GM23248 (cell line): ENCODE measurements at regions not wholly inside any gene's neighbourhood (a gene's known extent, or its start where the extent isn't known, plus 50 kb on each side); places are given as distances from the start of the nearest gene placed in this dataset.

Experiments used
- DNase-seq: peaks from one replicate; pipeline ENCODE4 v3.0.0-alpha.2; 2015
- H2AFZ ChIP-seq: fragments of 200-600 bp; sonication (generic); 2 replicates; pipeline ENCODE4 v1.6.1; 2016; ENCODE audit warnings: antibody characterized with exemption
- H3F3A ChIP-seq: fragments of 200-600 bp; sonication (generic); 2 replicates; pipeline ENCODE4 v1.6.1; 2016; ENCODE audit warnings: mild to moderate bottlenecking, antibody characterized with exemption, mixed run types; ENCODE audit not compliant: insufficient read depth
- H3K27ac ChIP-seq: fragments of 200-600 bp; sonication (generic); 2 replicates; pipeline ENCODE4 v1.5.1; 2016; ENCODE audit warnings: mild to moderate bottlenecking
- H3K27me3 ChIP-seq: fragments of 200-600 bp; sonication (generic); replicated peaks from 2 replicates; pipeline ENCODE4 v1.6.1; 2016; ENCODE audit warnings: mild to moderate bottlenecking; ENCODE audit not compliant: insufficient read depth
- H3K36me3 ChIP-seq: fragments of 200-600 bp; sonication (generic); 2 replicates; pipeline ENCODE4 v1.6.1; 2016; ENCODE audit warnings: low read depth, mild to moderate bottlenecking
- H3K4me1 ChIP-seq: fragments of 200-600 bp; sonication (generic); 2 replicates; pipeline ENCODE4 v1.6.1; 2016; ENCODE audit warnings: mild to moderate bottlenecking; ENCODE audit not compliant: insufficient read depth
- H3K4me2 ChIP-seq: fragments of 200-600 bp; sonication (generic); one replicate; pipeline ENCODE4 v1.6.1; 2016; ENCODE audit warnings: mild to moderate bottlenecking; ENCODE audit not compliant: unreplicated experiment
- H3K4me3 ChIP-seq: fragments of 200-600 bp; sonication (generic); 2 replicates; pipeline ENCODE4 v1.5.1; 2016; ENCODE audit warnings: mild to moderate bottlenecking
- H3K79me2 ChIP-seq: fragments of 200-600 bp; sonication (generic); 2 replicates; pipeline ENCODE4 v1.6.1; 2016; ENCODE audit warnings: mild to moderate bottlenecking; ENCODE audit not compliant: insufficient read depth
- H3K9ac ChIP-seq: fragments of 200-600 bp; sonication (generic); 2 replicates; pipeline ENCODE4 v1.6.1; 2016; ENCODE audit warnings: mild to moderate bottlenecking
- H3K9me2 ChIP-seq: fragments of 200-600 bp; sonication (generic); 2 replicates; pipeline ENCODE4 v1.6.1; 2016; ENCODE audit warnings: mixed run types, mild to moderate bottlenecking, moderate library complexity; ENCODE audit not compliant: insufficient read depth
- H3K9me3 ChIP-seq: fragments of 200-600 bp; sonication (generic); one replicate; pipeline ENCODE4 v1.6.1; 2017; ENCODE audit warnings: low read depth
- H4K20me1 ChIP-seq: fragments of 200-600 bp; sonication (generic); 2 replicates; pipeline ENCODE4 v1.6.0; 2016; ENCODE audit not compliant: insufficient read depth
- EZH2 ChIP-seq: fragments of 200-600 bp; sonication (generic); IDR thresholded peaks from 2 replicates; pipeline ENCODE4 v1.6.1; 2018; ENCODE audit warnings: antibody characterized with exemption, mild to moderate bottlenecking; ENCODE audit not compliant: insufficient read depth, poor library complexity, severe bottlenecking
- EZH2phosphoT487 ChIP-seq: fragments of 200-600 bp; sonication (generic); IDR thresholded peaks from 2 replicates; pipeline ENCODE4 v1.6.1; 2018; ENCODE audit warnings: antibody characterized with exemption, moderate library complexity, mild to moderate bottlenecking, low read depth; ENCODE audit not compliant: insufficient read depth
- WGBS, 2 experiments: methylation state at CpG; one replicate each; pipeline ENCODE4 v1.1.6; 2015 to 2017; ENCODE audit warnings: low lambda C conversion rate in 2 of 2, low coverage in 1 of 2; ENCODE audit errors: missing lambda C conversion rate in 2 of 2; 5-methylcytosine and 5-hydroxymethylcytosine counted together
- in situ Hi-C: fragments of 300-500 bp; cut with MboI; formaldehyde crosslinking; loops from 2 replicates; pipeline ENCODE4 v1.15.0; 2020

- Histone ChIP-seq H3K4me1 (no peaks in the 10 kb centered on the region), H3K9ac (no peak overlapping the region), H3K79me2 (no peaks in the 10 kb centered on the region), H3K4me2 (no peak overlapping the region), H3K4me3 (no peak overlapping the region), H3F3A (no peaks in the 10 kb centered on the region), H4K20me1 (no peaks in the 10 kb centered on the region), H3K27me3 (peaks cover 21% of the 10 kb centered on the region), H3K27ac (no peak overlapping the region), H3K9me2 (no peaks in the 10 kb centered on the region), H2AFZ (no peak overlapping the region), H3K36me3 (no peaks in the 10 kb centered on the region), H3K9me3 (no peaks in the 10 kb centered on the region)
- TF ChIP-seq EZH2phosphoT487 (no peak), EZH2 (no peak)
- WGBS, 2 experiments, result 38 to 76% methylated on average over 1 of the region's 1 CpG
- in situ Hi-C loops, result no loop called here
- no peak for DNase-seq
These were observed 96.5 kb upstream of the LHX1 start for GRCh38 chr17:36840796-36841195.

GRCh38 chr17:36842231-36842819 is 95.0 kb upstream of the LHX1 start:
- no peak for TF ChIP-seq EZH2
- no peak for TF ChIP-seq EZH2phosphoT487
- Histone ChIP-seq H3K36me3 (no peaks in the 10 kb centered on the region), H3K4me3 (no peak overlapping the region), H3K9ac (no peak overlapping the region), H3F3A (no peaks in the 10 kb centered on the region), H3K9me2 (no peaks in the 10 kb centered on the region), H3K4me2 (no peak overlapping the region), H3K79me2 (no peaks in the 10 kb centered on the region), H3K27me3 (peaks cover 21% of the 10 kb centered on the region), H2AFZ (no peak overlapping the region), H3K27ac (no peak overlapping the region), H4K20me1 (no peaks in the 10 kb centered on the region), H3K9me3 (no peaks in the 10 kb centered on the region), H3K4me1 (no peaks in the 10 kb centered on the region)
- in situ Hi-C loops, result no loop called here
- DNase-seq, result no peak
- 6 to 8% methylated on average over 6 of the region's 6 CpGs for WGBS, 2 experiments

- in situ Hi-C loops, result no loop called here
- no peak overlapping the region for H3K9ac ChIP-seq
These were observed 94.2 kb upstream of the LHX1 start for GRCh38 chr17:36842963-36843558.

GRCh38 chr17:36844013-36844412 is 93.3 kb upstream of the LHX1 start:
- Histone ChIP-seq H3K4me3 (no peak overlapping the region), H4K20me1 (no peaks in the 10 kb centered on the region), H3K27ac (no peak overlapping the region), H3K9me3 (no peaks in the 10 kb centered on the region), H3F3A (no peaks in the 10 kb centered on the region), H3K4me1 (no peaks in the 10 kb centered on the region), H3K9me2 (no peaks in the 10 kb centered on the region), H3K27me3 (peaks cover 21% of the 10 kb centered on the region), H3K79me2 (no peaks in the 10 kb centered on the region), H2AFZ (no peak overlapping the region), H3K36me3 (no peaks in the 10 kb centered on the region), H3K9ac (no peak overlapping the region), H3K4me2 (no peak overlapping the region)
- in situ Hi-C loops, result no loop called here
- WGBS, 2 experiments, result 43 to 65% methylated on average over 2 of the region's 2 CpGs
- no peak for DNase-seq
- no peak for TF ChIP-seq EZH2
- TF ChIP-seq EZH2phosphoT487, result no peak

More at GRCh38 chr17:36842963-36843558, 94.2 kb upstream of the LHX1 start:
- H3K4me3 ChIP-seq, result no peak overlapping the region
- H4K20me1 ChIP-seq, result no peaks in the 10 kb centered on the region
- H3K4me1 ChIP-seq, result no peaks in the 10 kb centered on the region
- H3K9me2 ChIP-seq, result no peaks in the 10 kb centered on the region
- 28 to 29% methylated on average over 12 of the region's 12 CpGs for WGBS, 2 experiments
- H3K27me3 ChIP-seq, result peaks cover 21% of the 10 kb centered on the region
- TF ChIP-seq EZH2phosphoT487 (no peak), EZH2 (no peak)
- no peaks in the 10 kb centered on the region for H3K36me3 ChIP-seq
- H3K9me3 ChIP-seq, result no peaks in the 10 kb centered on the region
- no peak overlapping the region for H2AFZ ChIP-seq
- no peaks in the 10 kb centered on the region for H3F3A ChIP-seq
- H3K4me2 ChIP-seq, result no peak overlapping the region
- no peak for DNase-seq
- H3K79me2 ChIP-seq, result no peaks in the 10 kb centered on the region
- no peak overlapping the region for H3K27ac ChIP-seq

GRCh38 chr17:36844601-36845000 is 92.7 kb upstream of the LHX1 start:
- in situ Hi-C loops, result no loop called here
- 50 to 62% methylated on average over 2 of the region's 2 CpGs for WGBS, 2 experiments
- H3K27ac ChIP-seq, result no peak overlapping the region

More at GRCh38 chr17:36844601-36845000, 92.7 kb upstream of the LHX1 start:
- TF ChIP-seq EZH2phosphoT487 (no peak), EZH2 (no peak)
- H3K36me3 ChIP-seq, result no peaks in the 10 kb centered on the region
- H3F3A ChIP-seq, result no peaks in the 10 kb centered on the region
- H3K9me2 ChIP-seq, result no peaks in the 10 kb centered on the region
- no peak overlapping the region for H3K4me3 ChIP-seq
- H3K4me1 ChIP-seq, result peaks cover 1% of the 10 kb centered on the region; the same call in 1 of the 2 replicates
- H3K4me2 ChIP-seq, result no peak overlapping the region
- H2AFZ ChIP-seq, result no peak overlapping the region
- no peaks in the 10 kb centered on the region for H3K9me3 ChIP-seq
- no peak for DNase-seq
- peaks cover 21% of the 10 kb centered on the region for H3K27me3 ChIP-seq
- H4K20me1 ChIP-seq, result no peaks in the 10 kb centered on the region
- H3K79me2 ChIP-seq, result no peaks in the 10 kb centered on the region
- H3K9ac ChIP-seq, result no peak overlapping the region
